HG03025 (cell line): ENCODE measurements at regions not wholly inside any gene's neighbourhood (a gene's known extent, or its start where the extent isn't known, plus 50 kb on each side); places are given as distances from the start of the nearest gene placed in this dataset.

Experiments used
- ATAC-seq: cut with Tn5 transposase; IDR thresholded peaks from one replicate; pipeline ENCODE4 v1.9.1; 2021; ENCODE audit warnings: mild to moderate bottlenecking, moderate library complexity; ENCODE audit not compliant: unreplicated experiment, low FRiP score

DNA sequence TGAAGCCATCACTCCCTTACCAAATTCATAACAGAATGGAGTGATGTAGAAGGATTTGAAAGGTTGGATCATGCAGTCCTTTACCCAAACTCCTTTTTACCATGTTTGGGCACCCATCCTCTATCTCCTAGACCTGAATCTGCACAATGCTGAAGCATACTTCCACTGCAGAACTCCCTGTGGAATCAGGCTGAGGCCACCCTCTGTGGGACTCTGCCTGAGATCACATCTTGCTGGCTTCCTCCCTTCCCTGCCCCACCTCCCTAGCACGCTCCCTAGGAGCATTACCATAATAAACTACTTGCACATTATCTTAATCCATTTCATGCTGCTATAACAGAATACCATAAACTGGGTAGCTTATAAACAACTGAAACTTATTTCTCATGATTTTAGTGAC is 68.4 kb upstream of the VSTM2B start:
- ATAC-seq: no peak

GRCh38 chr19:29467824-29468401 is 57.9 kb upstream of the VSTM2B start:
- no peak for ATAC-seq

GRCh38 chr19:29475469-29475868 is 50.3 kb upstream of the VSTM2B start:
- no peak for ATAC-seq
